ENCODE measurements at regions not wholly inside any gene's neighbourhood (a gene's known extent, or its start where the extent isn't known, plus 50 kb on each side); places are given as distances from the start of the nearest gene placed in this dataset.
A peak's percentile ranks its signal among the peaks of the same experiment; 100 is the strongest.

DNA sequence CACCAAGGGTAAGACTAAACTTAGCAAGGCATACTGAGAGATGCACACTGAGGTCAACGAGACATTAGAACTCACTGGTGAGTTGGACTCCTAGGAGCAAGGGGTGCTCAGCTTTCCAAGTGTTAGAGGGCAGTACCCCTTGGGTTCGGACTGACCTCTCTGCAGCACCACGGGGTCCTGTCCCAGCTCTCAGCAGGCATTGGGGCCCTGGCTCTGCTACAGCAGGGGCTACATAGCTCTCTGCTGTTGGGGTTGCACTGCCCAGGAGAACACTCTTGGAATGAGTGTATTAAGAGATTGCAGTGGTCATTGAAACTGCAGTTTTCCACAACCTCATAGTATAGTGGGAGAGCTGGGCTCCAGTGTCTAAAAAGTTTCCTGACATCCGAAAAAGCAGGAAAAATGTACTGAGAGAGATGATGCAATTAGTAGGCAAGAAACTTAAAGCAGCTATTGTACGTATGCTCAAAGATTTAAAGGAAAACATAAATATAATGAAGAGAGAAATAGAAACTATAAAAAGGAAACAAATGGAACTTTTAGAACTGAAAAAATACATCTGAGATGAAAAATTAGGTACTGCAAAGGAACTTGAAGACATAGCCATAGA lies 132.5 kb upstream of the MAX start:
- intact Hi-C loops (cut with micrococcal nuclease; ENCODE audit: unreplicated experiment): no loop called here
- no peaks in the 10 kb centered on the region for H3K79me2 ChIP-seq (ENCODE audit: insufficient read depth, low read length)
- FAIRE-seq (no peak), ATAC-seq (no peak), DNase-seq (ENCODE audit: low spot score) (no peak)
- H3K4me3 ChIP-seq (replicated peaks in 1 of 3; ENCODE audit: insufficient read depth in 1 of 3, low read depth in 2 of 3, low read length in 3 of 3): no peak overlapping the region
- H3K9me3 ChIP-seq (ENCODE audit: low read length): no peaks in the 10 kb centered on the region
- no peaks in the 10 kb centered on the region for H3K36me3 ChIP-seq (replicated peaks in 1 of 2; ENCODE audit: control insufficient read depth in 1 of 2, insufficient read depth in 2 of 2, low read length in 2 of 2)
- ChIA-PET POLR2A (interaction anchor here (1.0 kb wide), 1 partner anchor 9 kb away, joined by 5 read pairs; no protein-coding TSS in a partner anchor), CTCF (ENCODE audit: low intra/inter-chr PET ratio, low total read pairs) (no interaction called here)
- 92% methylated on average over 3 of the region's 5 CpGs for WGBS (ENCODE audit: low lambda C conversion rate)
- no peak overlapping the region for H3K4me2 ChIP-seq (ENCODE audit: low read depth, low read length)
- in situ Hi-C loops (cut with HindIII; ENCODE audit: extremely low pct_ligation_motif_present, low pct_unique_long_range_greater_than_20kb): loop anchor here (5.0 kb wide), 1 partner anchor 62 kb away; no protein-coding TSS in a partner anchor
- no peak overlapping the region for H3K9ac ChIP-seq (ENCODE audit: insufficient read depth, low read depth, low read length)
- no peak overlapping the region for H2AFZ ChIP-seq (ENCODE audit: low read length)
- no peaks in the 10 kb centered on the region for H3K27me3 ChIP-seq (ENCODE audit: control insufficient read depth in 1 of 2, insufficient read depth in 2 of 2, low read length in 2 of 2)
- TF ChIP-seq HMG20A (CRISPR knock-in tag; IDR thresholded peaks at IDR 0.05; ENCODE audit: borderline replicate concordance) (no peak), SP4 (CRISPR knock-in tag; IDR thresholded peaks at IDR 0.05) (no peak), ZFP36L2 (CRISPR knock-in tag; IDR thresholded peaks at IDR 0.05) (no peak), CEBPG (CRISPR knock-in tag; IDR thresholded peaks at IDR 0.05) (0 out of 2 replicates have a peak, but pooled peaks have one; percentile 30), ATF1 (CRISPR knock-in tag; IDR thresholded peaks at IDR 0.05) (no peak), ZNF788 (CRISPR knock-in tag; IDR thresholded peaks at IDR 0.05; ENCODE audit: borderline replicate concordance) (no peak)
- TF ChIP-seq, protein P1, sequence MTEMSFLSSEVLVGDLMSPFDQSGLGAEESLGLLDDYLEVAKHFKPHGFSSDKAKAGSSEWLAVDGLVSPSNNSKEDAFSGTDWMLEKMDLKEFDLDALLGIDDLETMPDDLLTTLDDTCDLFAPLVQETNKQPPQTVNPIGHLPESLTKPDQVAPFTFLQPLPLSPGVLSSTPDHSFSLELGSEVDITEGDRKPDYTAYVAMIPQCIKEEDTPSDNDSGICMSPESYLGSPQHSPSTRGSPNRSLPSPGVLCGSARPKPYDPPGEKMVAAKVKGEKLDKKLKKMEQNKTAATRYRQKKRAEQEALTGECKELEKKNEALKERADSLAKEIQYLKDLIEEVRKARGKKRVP (CRISPR knock-in tag; IDR thresholded peaks at IDR 0.05): peak in 1 of 2 experiments; percentile 69; a peak in 2 of 4 replicates
- H3K27ac ChIP-seq (ENCODE audit: extremely low read length, insufficient read depth, low read length): no peak overlapping the region
- peaks cover 64% of the 10 kb centered on the region for H3K4me1 ChIP-seq (ENCODE audit: insufficient read depth, low read length)
- H4K20me1 ChIP-seq (ENCODE audit: insufficient read depth, low read length): no peaks in the 10 kb centered on the region
- no TSS peak for BruUV-seq (replicated peaks)
